GM12872 (cell line): ENCODE measurements at regions not wholly inside any gene's neighbourhood (a gene's known extent, or its start where the extent isn't known, plus 50 kb on each side); places are given as distances from the start of the nearest gene placed in this dataset.

Experiments used
- CTCF ChIP-seq: IDR thresholded peaks from 3 replicates; pipeline ENCODE4 v1.5.1; 2011; ENCODE audit warnings: low read depth, mild to moderate bottlenecking, low read length, moderate library complexity; ENCODE audit not compliant: insufficient read depth

DNA sequence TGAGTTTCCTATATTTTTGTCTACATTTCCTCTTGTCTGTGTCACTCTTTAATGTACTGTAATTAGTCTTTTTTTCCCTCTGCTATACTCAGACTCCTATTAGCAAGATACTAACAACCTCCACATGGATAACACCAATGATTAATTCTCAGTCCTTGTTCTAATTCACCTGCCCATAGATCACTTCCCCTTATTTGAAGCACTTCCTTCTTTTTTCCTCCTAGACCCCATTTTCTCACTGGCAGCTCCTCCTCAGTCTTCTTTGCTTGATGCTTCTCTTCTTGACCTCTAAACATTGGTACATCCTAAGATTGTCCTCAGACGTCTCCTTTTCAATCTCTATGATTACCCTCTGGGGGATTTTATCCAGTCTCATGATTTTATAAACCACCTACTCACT lies 98.2 kb upstream of the IMMP2L start:
- TF ChIP-seq CTCF = no peak

GRCh38 chr7:111658546-111658945 lies 96.3 kb upstream of the IMMP2L start:
- no peak for TF ChIP-seq CTCF

GRCh38 chr7:111657018-111657417 lies 94.7 kb upstream of the IMMP2L start:
- TF ChIP-seq CTCF = no peak

GRCh38 chr7:111654343-111654742 lies 92.1 kb upstream of the IMMP2L start:
- no peak for TF ChIP-seq CTCF

- TF ChIP-seq CTCF = no peak
These were observed 91.6 kb upstream of the IMMP2L start for GRCh38 chr7:111653846-111654245.

GRCh38 chr7:111650456-111650999 lies 88.2 kb upstream of the IMMP2L start:
- TF ChIP-seq CTCF = no peak

- no peak for TF ChIP-seq CTCF
These were observed 85.6 kb upstream of the IMMP2L start for GRCh38 chr7:111647881-111648280.
